DND-41 (cell line): ENCODE measurements at regions not wholly inside any gene's neighbourhood (a gene's known extent, or its start where the extent isn't known, plus 50 kb on each side); places are given as distances from the start of the nearest gene placed in this dataset.

Experiments
- ATAC-seq: fragments of 200-7000 bp; cut with Tn5 transposase; 3 replicates; pipeline ENCODE4 v1.9.1; 2021; ENCODE audit warnings: low read depth; ENCODE audit not compliant: insufficient read depth
- DNase-seq: peaks from one replicate; pipeline ENCODE4 v3.0.0-alpha.2; 2020
- H2AFZ ChIP-seq: 2 replicates; pipeline ENCODE4 v1.6.0; 2012; ENCODE audit warnings: low read depth, low read length
- H3K27ac ChIP-seq: 2 replicates; pipeline ENCODE4 v1.5.1; 2012; ENCODE audit warnings: low read length, inconsistent platforms
- H3K27me3 ChIP-seq: fragments of 200-600 bp; sonication (generic); 2 replicates; pipeline ENCODE4 v1.6.0; 2012; ENCODE audit warnings: low read length, mild to moderate bottlenecking, inconsistent platforms; ENCODE audit not compliant: insufficient read depth, poor library complexity
- H3K36me3 ChIP-seq: 2 replicates; pipeline ENCODE4 v1.5.1; 2012; ENCODE audit warnings: low read length, inconsistent platforms; ENCODE audit not compliant: insufficient read depth
- H3K4me1 ChIP-seq: 2 replicates; pipeline ENCODE4 v1.5.1; 2012; ENCODE audit warnings: mild to moderate bottlenecking, low read length; ENCODE audit not compliant: insufficient read depth
- H3K4me2 ChIP-seq: 2 replicates; pipeline ENCODE4 v1.6.0; 2012; ENCODE audit warnings: mild to moderate bottlenecking, moderate library complexity, low read length, inconsistent platforms; ENCODE audit not compliant: insufficient read depth
- H3K4me3 ChIP-seq, 2 experiments: fragments of 200-600 bp in 1 of 2; shearing (Covaris generic) in 1 of 2; 2 replicates each; pipeline ENCODE4 v1.5.1; 2012 to 2016; ENCODE audit warnings: inconsistent platforms in 2 of 2, low read length in 2 of 2, mild to moderate bottlenecking in 2 of 2, low read depth in 1 of 2, moderate library complexity in 1 of 2
- H3K79me2 ChIP-seq: 2 replicates; pipeline ENCODE4 v1.6.0; 2012; ENCODE audit warnings: low read length, inconsistent platforms; ENCODE audit not compliant: insufficient read depth
- H3K9ac ChIP-seq: 2 replicates; pipeline ENCODE4 v1.6.0; 2012; ENCODE audit warnings: low read depth, mild to moderate bottlenecking, inconsistent platforms, low read length, moderate library complexity
- H3K9me3 ChIP-seq: 2 replicates; pipeline ENCODE4 v1.5.1; 2012; ENCODE audit warnings: low read length, moderate library complexity, mild to moderate bottlenecking, inconsistent platforms; ENCODE audit not compliant: insufficient read depth, severe bottlenecking
- H4K20me1 ChIP-seq: 2 replicates; pipeline ENCODE4 v1.6.0; 2012; ENCODE audit warnings: low read length; ENCODE audit not compliant: insufficient read depth
- CTCF ChIP-seq: IDR thresholded peaks from 2 replicates; pipeline ENCODE4 v1.5.1; 2012; ENCODE audit warnings: borderline replicate concordance, low read length, moderate library complexity, mild to moderate bottlenecking; ENCODE audit not compliant: poor library complexity, severe bottlenecking; ENCODE audit errors: extremely low read depth
- EZH2 ChIP-seq: IDR thresholded peaks from 3 replicates; pipeline ENCODE4 v1.6.1; 2012; ENCODE audit warnings: borderline replicate concordance, low read depth, mild to moderate bottlenecking, moderate library complexity, low read length, inconsistent platforms; ENCODE audit not compliant: severe bottlenecking

- no peaks in the 10 kb centered on the region for H3K36me3 ChIP-seq
- no peak for DNase-seq
- H3K4me2 ChIP-seq = no peak overlapping the region
- no peaks in the 10 kb centered on the region for H3K4me1 ChIP-seq
- H3K27ac ChIP-seq = no peak overlapping the region
- no peak overlapping the region for H2AFZ ChIP-seq
- no peaks in the 10 kb centered on the region for H3K79me2 ChIP-seq
- no peaks in the 10 kb centered on the region for H3K9me3 ChIP-seq
- H3K9ac ChIP-seq = no peak overlapping the region
- TF ChIP-seq EZH2 (no peak), CTCF (no peak)
- no peaks in the 10 kb centered on the region for H3K27me3 ChIP-seq
- H4K20me1 ChIP-seq = no peaks in the 10 kb centered on the region
- H3K4me3 ChIP-seq = no peak overlapping the region
- ATAC-seq = no peak
Measured at GRCh38 chr16:54720259-54720658, 210.4 kb upstream of the IRX5 start.

- Histone ChIP-seq H3K4me1 (no peaks in the 10 kb centered on the region), H3K79me2 (no peaks in the 10 kb centered on the region), H3K9me3 (no peaks in the 10 kb centered on the region), H4K20me1 (no peaks in the 10 kb centered on the region), H3K9ac (no peak overlapping the region), H3K4me3 (no peak overlapping the region), H3K4me2 (no peak overlapping the region), H3K27me3 (no peaks in the 10 kb centered on the region), H3K27ac (no peak overlapping the region), H2AFZ (no peak overlapping the region), H3K36me3 (no peaks in the 10 kb centered on the region)
- no peak for DNase-seq
- TF ChIP-seq EZH2 = no peak
- no peak for TF ChIP-seq CTCF
- ATAC-seq = no peak
Measured at GRCh38 chr16:54719624-54720023, 211.0 kb upstream of the IRX5 start.

- TF ChIP-seq CTCF = no peak
- no peak for TF ChIP-seq EZH2
- Histone ChIP-seq H3K4me1 (no peaks in the 10 kb centered on the region), H3K9ac (no peak overlapping the region), H3K9me3 (no peaks in the 10 kb centered on the region), H3K27ac (no peak overlapping the region), H3K27me3 (no peaks in the 10 kb centered on the region), H3K4me2 (no peak overlapping the region), H3K79me2 (no peaks in the 10 kb centered on the region), H3K4me3 (no peak overlapping the region), H3K36me3 (no peaks in the 10 kb centered on the region), H4K20me1 (no peaks in the 10 kb centered on the region), H2AFZ (no peak overlapping the region)
- ATAC-seq (no peak), DNase-seq (no peak)
Measured at GRCh38 chr16:54718376-54718775, 212.3 kb upstream of the IRX5 start.

- Histone ChIP-seq H3K4me2 (no peak overlapping the region), H3K4me1 (no peaks in the 10 kb centered on the region), H3K9me3 (no peaks in the 10 kb centered on the region), H4K20me1 (no peaks in the 10 kb centered on the region), H3K4me3 (no peak overlapping the region), H3K36me3 (no peaks in the 10 kb centered on the region), H3K27ac (no peak overlapping the region), H3K79me2 (no peaks in the 10 kb centered on the region), H3K27me3 (no peaks in the 10 kb centered on the region), H3K9ac (no peak overlapping the region), H2AFZ (no peak overlapping the region)
- no peak for TF ChIP-seq EZH2
- no peak for TF ChIP-seq CTCF
- ATAC-seq (no peak), DNase-seq (no peak)
Measured at GRCh38 chr16:54715011-54715410, 215.7 kb upstream of the IRX5 start.
